Loucy (cell line): ENCODE measurements at regions not wholly inside any gene's neighbourhood (a gene's known extent, or its start where the extent isn't known, plus 50 kb on each side); places are given as distances from the start of the nearest gene placed in this dataset.

Source experiments
- H2AFZ ChIP-seq: fragments of 200-600 bp; sonication (generic); 2 replicates; pipeline ENCODE4 v1.6.0; 2016; ENCODE audit warnings: antibody characterized with exemption, mild to moderate bottlenecking, low read length, moderate library complexity
- H3F3A ChIP-seq: fragments of 200-600 bp; 2 replicates; pipeline ENCODE4 v1.6.0; 2016; ENCODE audit warnings: antibody characterized with exemption, low read depth, mild to moderate bottlenecking
- H3K27me3 ChIP-seq: fragments of 200-600 bp; sonication (generic); 2 replicates; pipeline ENCODE4 v1.6.1; 2014; ENCODE audit warnings: low read length, mild to moderate bottlenecking; ENCODE audit not compliant: insufficient read depth, poor library complexity, severe bottlenecking
- H3K36me3 ChIP-seq: fragments of 200-600 bp; sonication (generic); 2 replicates; pipeline ENCODE4 v1.6.1; 2016; ENCODE audit warnings: low read length; ENCODE audit not compliant: insufficient read depth
- H3K4me1 ChIP-seq: fragments of 200-600 bp; sonication (generic); 2 replicates; pipeline ENCODE4 v1.5.1; 2014; ENCODE audit warnings: low read length, mild to moderate bottlenecking; ENCODE audit not compliant: insufficient read depth, poor library complexity, severe bottlenecking
- H3K4me2 ChIP-seq: fragments of 200-600 bp; sonication (generic); 2 replicates; pipeline ENCODE4 v1.6.0; 2014; ENCODE audit warnings: antibody characterized with exemption, low read length, low read depth, mild to moderate bottlenecking; ENCODE audit not compliant: poor library complexity, severe bottlenecking
- H3K4me3 ChIP-seq: fragments of 200-600 bp; sonication (generic); 2 replicates; pipeline ENCODE4 v1.5.1; 2014; ENCODE audit warnings: low read length, mild to moderate bottlenecking, mixed read lengths; ENCODE audit not compliant: poor library complexity, severe bottlenecking
- H3K79me2 ChIP-seq: fragments of 200-600 bp; sonication (generic); 2 replicates; pipeline ENCODE4 v1.6.1; 2014; ENCODE audit warnings: low read length; ENCODE audit not compliant: insufficient read depth
- H3K9ac ChIP-seq: fragments of 200-600 bp; sonication (generic); 2 replicates; pipeline ENCODE4 v1.6.0; 2014; ENCODE audit warnings: mild to moderate bottlenecking, low read depth, low read length, moderate library complexity; ENCODE audit not compliant: poor library complexity, severe bottlenecking
- H3K9me2 ChIP-seq: fragments of 200-600 bp; sonication (generic); replicated peaks from 2 replicates; pipeline ENCODE4 v1.6.1; 2016; ENCODE audit warnings: low read depth, low read length, mixed read lengths
- H3K9me3 ChIP-seq: fragments of 200-600 bp; sonication (generic); 2 replicates; pipeline ENCODE4 v1.6.1; 2014; ENCODE audit warnings: mild to moderate bottlenecking, antibody characterized with exemption, low read length, low read depth; ENCODE audit not compliant: insufficient read depth
- H4K20me1 ChIP-seq: fragments of 200-600 bp; sonication (generic); 2 replicates; pipeline ENCODE4 v1.6.0; 2014; ENCODE audit warnings: antibody characterized with exemption, low read length, mild to moderate bottlenecking; ENCODE audit not compliant: insufficient read depth, poor library complexity, severe bottlenecking
- EZH2phosphoT487 ChIP-seq: fragments of 200-600 bp; IDR thresholded peaks from 2 replicates; pipeline ENCODE4 v1.6.1; 2018; ENCODE audit warnings: antibody characterized with exemption, mild to moderate bottlenecking, moderate library complexity, borderline replicate concordance
- TF ChIP-seq, protein P1 (sequence below): fragments of 200-600 bp; sonication (generic); conservative IDR thresholded peaks from 2 replicates; pipeline ENCODE4 v1.5.1; 2014; ENCODE audit warnings: mild to moderate bottlenecking, antibody characterized with exemption, low read length

DNA sequence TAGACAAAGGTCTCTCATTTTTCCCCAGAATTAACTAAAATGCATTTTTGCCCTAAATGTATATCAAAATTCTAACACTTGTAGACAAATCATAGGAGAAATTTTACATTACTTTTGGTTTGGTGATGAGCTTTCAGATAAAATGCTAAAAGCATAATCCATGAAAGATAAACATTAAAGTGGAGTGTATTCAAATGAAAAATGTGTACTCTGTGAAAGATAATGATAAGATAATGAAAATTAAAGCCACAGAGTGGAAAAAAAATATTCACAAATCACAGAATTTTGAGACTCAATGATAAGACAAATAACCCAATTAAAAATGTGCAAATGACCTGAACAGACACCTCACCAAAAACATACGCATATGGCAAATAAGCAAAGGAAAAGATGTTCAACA is 176.9 kb upstream of the ADAMTS16 start:
- no peaks in the 10 kb centered on the region for H3K9me2 ChIP-seq
- H3K79me2 ChIP-seq, result no peaks in the 10 kb centered on the region
- no peaks in the 10 kb centered on the region for H3F3A ChIP-seq
- no peak overlapping the region for H3K4me2 ChIP-seq
- no peaks in the 10 kb centered on the region for H3K9me3 ChIP-seq
- no peaks in the 10 kb centered on the region for H3K27me3 ChIP-seq
- H3K4me1 ChIP-seq, result no peaks in the 10 kb centered on the region
- no peak for TF ChIP-seq EZH2phosphoT487
- TF ChIP-seq, protein P1, sequence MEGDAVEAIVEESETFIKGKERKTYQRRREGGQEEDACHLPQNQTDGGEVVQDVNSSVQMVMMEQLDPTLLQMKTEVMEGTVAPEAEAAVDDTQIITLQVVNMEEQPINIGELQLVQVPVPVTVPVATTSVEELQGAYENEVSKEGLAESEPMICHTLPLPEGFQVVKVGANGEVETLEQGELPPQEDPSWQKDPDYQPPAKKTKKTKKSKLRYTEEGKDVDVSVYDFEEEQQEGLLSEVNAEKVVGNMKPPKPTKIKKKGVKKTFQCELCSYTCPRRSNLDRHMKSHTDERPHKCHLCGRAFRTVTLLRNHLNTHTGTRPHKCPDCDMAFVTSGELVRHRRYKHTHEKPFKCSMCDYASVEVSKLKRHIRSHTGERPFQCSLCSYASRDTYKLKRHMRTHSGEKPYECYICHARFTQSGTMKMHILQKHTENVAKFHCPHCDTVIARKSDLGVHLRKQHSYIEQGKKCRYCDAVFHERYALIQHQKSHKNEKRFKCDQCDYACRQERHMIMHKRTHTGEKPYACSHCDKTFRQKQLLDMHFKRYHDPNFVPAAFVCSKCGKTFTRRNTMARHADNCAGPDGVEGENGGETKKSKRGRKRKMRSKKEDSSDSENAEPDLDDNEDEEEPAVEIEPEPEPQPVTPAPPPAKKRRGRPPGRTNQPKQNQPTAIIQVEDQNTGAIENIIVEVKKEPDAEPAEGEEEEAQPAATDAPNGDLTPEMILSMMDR, result no peak
- H3K36me3 ChIP-seq, result no peaks in the 10 kb centered on the region
- no peak overlapping the region for H3K9ac ChIP-seq
- no peak overlapping the region for H2AFZ ChIP-seq
- no peak overlapping the region for H3K4me3 ChIP-seq
- H4K20me1 ChIP-seq, result no peaks in the 10 kb centered on the region

DNA sequence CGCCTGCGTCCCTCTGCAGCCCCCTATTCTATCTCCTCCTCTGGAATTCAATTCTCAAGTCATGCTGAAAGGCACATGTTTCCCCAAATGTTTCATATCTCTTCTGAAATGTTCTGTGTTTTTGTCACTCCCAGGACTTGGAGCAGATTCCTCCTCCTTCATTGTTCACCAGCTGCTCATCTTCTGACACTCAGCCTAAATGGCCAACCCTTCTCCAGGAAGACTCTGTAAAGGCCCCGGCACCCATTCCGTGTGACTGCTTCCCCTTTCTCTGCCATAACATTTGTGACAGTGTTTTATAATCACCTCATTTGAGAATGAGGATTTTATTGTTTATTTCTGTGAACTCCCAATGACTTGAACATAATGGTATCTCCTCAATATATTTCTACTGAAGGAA is 170.8 kb upstream of the ADAMTS16 start:
- TF ChIP-seq, protein P1, result no peak
- TF ChIP-seq EZH2phosphoT487, result no peak
- no peaks in the 10 kb centered on the region for H3F3A ChIP-seq
- no peaks in the 10 kb centered on the region for H3K36me3 ChIP-seq

DNA sequence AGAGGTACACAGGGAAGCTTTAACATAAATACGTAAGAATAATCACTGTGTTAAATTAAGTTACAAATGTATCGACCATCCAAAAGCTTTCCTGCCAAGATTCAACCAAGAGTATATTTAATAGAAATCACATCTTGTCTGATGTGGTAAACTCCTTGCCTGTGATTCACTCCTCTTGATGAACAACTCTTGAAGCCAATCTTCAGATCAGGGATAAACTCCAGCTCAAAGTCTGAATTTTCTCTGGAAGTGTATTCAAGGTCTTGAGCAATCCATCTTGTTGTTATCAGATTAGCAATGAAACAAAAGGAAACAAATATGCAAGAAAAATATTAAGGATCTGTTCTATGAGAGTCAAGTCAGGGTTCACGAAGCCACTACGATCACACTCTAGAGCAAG is 170.0 kb upstream of the ADAMTS16 start:
- no peaks in the 10 kb centered on the region for H3K9me2 ChIP-seq
- H3K4me1 ChIP-seq, result no peaks in the 10 kb centered on the region
- no peaks in the 10 kb centered on the region for H3K27me3 ChIP-seq
- H3K36me3 ChIP-seq, result no peaks in the 10 kb centered on the region
- no peak overlapping the region for H2AFZ ChIP-seq
- no peaks in the 10 kb centered on the region for H3K9me3 ChIP-seq
- H4K20me1 ChIP-seq, result no peaks in the 10 kb centered on the region
- no peaks in the 10 kb centered on the region for H3F3A ChIP-seq
- H3K4me2 ChIP-seq, result no peak overlapping the region
- H3K79me2 ChIP-seq, result no peaks in the 10 kb centered on the region
- H3K4me3 ChIP-seq, result no peak overlapping the region
- H3K9ac ChIP-seq, result no peak overlapping the region
- no peak for TF ChIP-seq EZH2phosphoT487
- TF ChIP-seq, protein P1, result no peak

More for the DNA sequence above, 170.8 kb upstream of the ADAMTS16 start:
- Histone ChIP-seq H3K9me3 (no peaks in the 10 kb centered on the region), H4K20me1 (no peaks in the 10 kb centered on the region), H3K4me2 (no peak overlapping the region), H3K4me1 (no peaks in the 10 kb centered on the region), H3K79me2 (no peaks in the 10 kb centered on the region), H3K27me3 (no peaks in the 10 kb centered on the region), H2AFZ (no peak overlapping the region), H3K9ac (no peak overlapping the region), H3K4me3 (no peak overlapping the region), H3K9me2 (no peaks in the 10 kb centered on the region)
